ENCODE measurements at regions not wholly inside any gene's neighbourhood (a gene's known extent, or its start where the extent isn't known, plus 50 kb on each side); places are given as distances from the start of the nearest gene placed in this dataset.

- H2AFZ ChIP-seq (ENCODE audit: insufficient read depth, low read depth, low read length, poor library complexity, severe bottlenecking), result no peak overlapping the region
- Mint-ChIP-seq H3K4me1 (peaks cover 4% of the 10 kb centered on the region), H3K27ac (no peak overlapping the region), H3K36me3 (no peaks in the 10 kb centered on the region), H3K9me3 (peaks cover 0 to 1% (median 0%) of the 10 kb centered on the region in 7 donors), H3K27me3 (ENCODE audit: low read depth in 3 of 3) (peaks cover 4 to 11% (median 7%) of the 10 kb centered on the region in 3 donors), H3K4me3 (no peak overlapping the region)
- DNase-seq, result no peak
- H3K9me3 ChIP-seq (replicated peaks in 1 of 2; ENCODE audit: control insufficient read depth in 1 of 2, insufficient read depth in 1 of 2, low read length in 2 of 2), result no peaks in the 10 kb centered on the region
- no peak for TF ChIP-seq CTCF (IDR thresholded peaks at IDR 0.05)
- H3K27ac ChIP-seq (ENCODE audit: low read depth in 1 of 2, low read length in 2 of 2), result no peak overlapping the region
- intact Hi-C loops (cut with micrococcal nuclease), result no loop called here
- H4K20me1 ChIP-seq (ENCODE audit: insufficient read depth, low read length), result no peaks in the 10 kb centered on the region
- no peaks in the 10 kb centered on the region for H3K4me1 ChIP-seq (ENCODE audit: control insufficient read depth in 1 of 2, insufficient read depth in 2 of 2, low read length in 2 of 2)
- H3K27me3 ChIP-seq (ENCODE audit: control insufficient read depth in 2 of 2, insufficient read depth in 2 of 2, low read length in 2 of 2), result no peaks in the 10 kb centered on the region
- H3K79me2 ChIP-seq (ENCODE audit: insufficient read depth, low read length), result no peaks in the 10 kb centered on the region
- H3K36me3 ChIP-seq (replicated peaks in 1 of 2; ENCODE audit: control insufficient read depth in 1 of 2, insufficient read depth in 2 of 2, low read length in 2 of 2), result no peaks in the 10 kb centered on the region
- no peak overlapping the region for H3K4me2 ChIP-seq (replicated peaks; ENCODE audit: extremely low read depth, low read length, poor library complexity, severe bottlenecking)
- H3K4me3 ChIP-seq (replicated peaks in 1 of 3; ENCODE audit: low read depth in 2 of 3, low read length in 3 of 3), result no peak overlapping the region
- no CpG with 5 or more reads among the region's 3 CpGs for WGBS (ENCODE audit: insufficient coverage)
- no peak overlapping the region for H3K9ac ChIP-seq (ENCODE audit: insufficient read depth, low read length, poor library complexity, severe bottlenecking)
Measured at GRCh38 chr2:41881249-41881648, 166.6 kb upstream of the PKDCC start.

- no peaks in the 10 kb centered on the region for H4K20me1 ChIP-seq (ENCODE audit: insufficient read depth, low read length)
- no peak overlapping the region for H3K27ac ChIP-seq (ENCODE audit: low read depth in 1 of 2, low read length in 2 of 2)
- TF ChIP-seq CTCF (IDR thresholded peaks at IDR 0.05), result no peak
- Mint-ChIP-seq H3K4me3 (no peak overlapping the region), H3K27me3 (ENCODE audit: low read depth in 3 of 3) (peaks cover 4 to 8% (median 6%) of the 10 kb centered on the region in 3 donors), H3K4me1 (no peaks in the 10 kb centered on the region), H3K9me3 (peaks cover 0 to 2% (median 0%) of the 10 kb centered on the region in 7 donors), H3K27ac (no peak overlapping the region), H3K36me3 (no peaks in the 10 kb centered on the region)
- 93% methylated on average over 3 of the region's 5 CpGs for WGBS (ENCODE audit: insufficient coverage)
- no peaks in the 10 kb centered on the region for H3K79me2 ChIP-seq (ENCODE audit: insufficient read depth, low read length)
- no peaks in the 10 kb centered on the region for H3K27me3 ChIP-seq (ENCODE audit: control insufficient read depth in 2 of 2, insufficient read depth in 2 of 2, low read length in 2 of 2)
- H3K9me3 ChIP-seq (replicated peaks in 1 of 2; ENCODE audit: control insufficient read depth in 1 of 2, insufficient read depth in 1 of 2, low read length in 2 of 2), result no peaks in the 10 kb centered on the region
- H3K4me3 ChIP-seq (replicated peaks in 1 of 3; ENCODE audit: low read depth in 2 of 3, low read length in 3 of 3), result no peak overlapping the region
- DNase-seq, result no peak
- no peaks in the 10 kb centered on the region for H3K4me1 ChIP-seq (ENCODE audit: control insufficient read depth in 1 of 2, insufficient read depth in 2 of 2, low read length in 2 of 2)
- H3K4me2 ChIP-seq (replicated peaks; ENCODE audit: extremely low read depth, low read length, poor library complexity, severe bottlenecking), result no peak overlapping the region
- no peak overlapping the region for H2AFZ ChIP-seq (ENCODE audit: insufficient read depth, low read depth, low read length, poor library complexity, severe bottlenecking)
- H3K9ac ChIP-seq (ENCODE audit: insufficient read depth, low read length, poor library complexity, severe bottlenecking), result no peak overlapping the region
- no peaks in the 10 kb centered on the region for H3K36me3 ChIP-seq (replicated peaks in 1 of 2; ENCODE audit: control insufficient read depth in 1 of 2, insufficient read depth in 2 of 2, low read length in 2 of 2)
- intact Hi-C loops (cut with micrococcal nuclease), result no loop called here
Measured at GRCh38 chr2:41884718-41885117, 163.1 kb upstream of the PKDCC start.
